HG03575 (cell line): ENCODE measurements at regions not wholly inside any gene's neighbourhood (a gene's known extent, or its start where the extent isn't known, plus 50 kb on each side); places are given as distances from the start of the nearest gene placed in this dataset.
"Not testable (repeated sequence)": the region's sequence is repeated elsewhere in the genome, so short reads cannot be mapped to it uniquely, and the experiment has no call there.

Source experiments
- ATAC-seq: cut with Tn5 transposase; IDR thresholded peaks from one replicate; pipeline ENCODE4 v1.9.1; 2021; ENCODE audit not compliant: unreplicated experiment, insufficient number of reproducible peaks, low FRiP score; ENCODE audit errors: extremely low read depth

GRCh38 chr20:5663396-5663795 is 52.6 kb upstream of the GPCPD1 start:
- ATAC-seq: no peak

GRCh38 chr20:5662769-5663168 is 52.0 kb upstream of the GPCPD1 start:
- no peak for ATAC-seq

- ATAC-seq: not testable (repeated sequence)
These were observed 50.0 kb upstream of the GPCPD1 start for GRCh38 chr20:5660756-5661155.
